Eye (tissue), 1 donor: ENCODE measurements at regions not wholly inside any gene's neighbourhood (a gene's known extent, or its start where the extent isn't known, plus 50 kb on each side); places are given as distances from the start of the nearest gene placed in this dataset.

Experiments used
- DNase-seq: peaks from one replicate; pipeline ENCODE4 v3.0.0-alpha.2; 2015

GRCh38 chr9:99555792-99556191 lies 265.9 kb upstream of the NR4A3 start:
- DNase-seq = no peak

GRCh38 chr9:99556998-99557397 lies 264.7 kb upstream of the NR4A3 start:
- DNase-seq = no peak

- no peak for DNase-seq
Measured at GRCh38 chr9:99557816-99558215, 263.9 kb upstream of the NR4A3 start.

DNA sequence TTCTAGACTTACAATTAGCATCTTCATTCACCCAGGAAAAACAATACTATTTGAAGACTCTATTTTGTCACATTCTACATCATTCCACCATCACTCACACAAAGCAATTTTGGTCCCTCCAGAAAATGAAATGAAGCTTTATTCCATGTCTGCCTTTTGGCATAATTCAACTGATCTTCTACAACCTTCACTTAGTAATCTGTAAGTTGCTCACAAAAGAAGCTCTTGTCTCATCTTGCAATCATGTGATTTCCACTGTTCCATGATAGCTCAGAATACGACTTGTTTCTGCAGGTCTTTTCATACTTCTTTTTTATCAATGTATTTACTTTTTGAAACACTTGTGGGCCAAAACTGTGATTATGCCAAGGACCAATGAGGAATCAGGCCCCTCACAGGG lies 261.9 kb upstream of the NR4A3 start:
- no peak for DNase-seq

DNA sequence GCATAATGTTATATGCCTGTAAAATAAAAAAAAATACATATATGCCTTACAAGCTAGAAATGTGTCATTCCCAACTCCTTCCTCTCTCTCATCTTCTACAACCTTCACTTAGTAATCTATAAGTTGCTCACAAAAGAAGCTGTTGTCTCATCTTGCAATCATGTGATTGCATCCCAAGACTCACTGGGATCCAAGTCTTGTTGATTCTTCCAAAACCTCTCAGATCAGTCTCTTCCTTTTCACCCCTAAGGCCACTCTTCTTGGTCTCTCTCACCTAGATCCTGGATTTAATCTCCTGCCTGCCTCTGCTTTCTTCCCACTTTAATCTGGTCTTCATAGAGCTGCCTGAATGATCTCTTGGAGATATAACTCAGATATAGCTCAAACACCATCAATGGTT lies 261.1 kb upstream of the NR4A3 start:
- DNase-seq = no peak

DNA sequence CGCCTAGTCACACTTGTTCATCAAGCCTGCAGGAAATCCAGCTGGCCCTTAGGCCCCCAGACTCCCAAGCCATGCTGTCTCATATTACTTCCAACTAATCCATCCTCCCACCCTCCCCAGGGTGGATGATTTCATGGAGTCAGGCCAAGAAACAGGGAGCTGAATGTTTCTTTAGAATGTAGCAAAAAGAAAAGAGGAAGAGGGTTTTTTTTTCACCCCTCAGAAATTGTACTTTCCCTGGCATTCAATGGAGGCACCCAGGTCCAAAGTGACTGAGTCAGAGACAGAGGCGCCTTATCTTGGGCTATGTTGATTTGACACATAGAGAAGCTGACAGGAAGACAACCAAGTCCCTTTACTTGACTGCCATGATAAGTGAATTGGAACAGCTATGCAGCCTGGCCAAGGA lies 260.2 kb upstream of the NR4A3 start:
- DNase-seq = no peak

GRCh38 chr9:99561961-99562565 lies 259.6 kb upstream of the NR4A3 start:
- no peak for DNase-seq

DNA sequence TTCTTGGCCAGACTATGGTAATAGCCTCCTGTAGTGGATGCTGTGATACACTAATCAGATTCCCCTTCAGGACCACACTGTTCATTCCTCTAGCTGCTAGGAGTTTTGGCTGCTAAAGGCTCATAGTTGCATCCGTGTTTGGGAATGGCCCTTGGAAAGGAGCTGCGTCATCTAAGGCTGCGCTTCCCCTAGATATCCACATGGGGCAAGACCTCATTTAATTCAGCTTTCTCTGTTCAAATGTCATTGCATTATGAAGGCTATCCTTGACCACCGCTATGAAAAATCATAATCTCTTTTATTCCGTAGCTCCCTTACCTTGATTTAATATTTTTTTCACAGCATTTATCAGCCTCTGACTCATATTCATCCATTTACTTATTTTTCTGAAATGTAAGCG lies 258.3 kb upstream of the NR4A3 start:
- DNase-seq = no peak

GRCh38 chr9:99565203-99565602 lies 256.5 kb upstream of the NR4A3 start:
- DNase-seq = no peak

GRCh38 chr9:99567436-99567835 lies 254.2 kb upstream of the NR4A3 start:
- DNase-seq = no peak

DNA sequence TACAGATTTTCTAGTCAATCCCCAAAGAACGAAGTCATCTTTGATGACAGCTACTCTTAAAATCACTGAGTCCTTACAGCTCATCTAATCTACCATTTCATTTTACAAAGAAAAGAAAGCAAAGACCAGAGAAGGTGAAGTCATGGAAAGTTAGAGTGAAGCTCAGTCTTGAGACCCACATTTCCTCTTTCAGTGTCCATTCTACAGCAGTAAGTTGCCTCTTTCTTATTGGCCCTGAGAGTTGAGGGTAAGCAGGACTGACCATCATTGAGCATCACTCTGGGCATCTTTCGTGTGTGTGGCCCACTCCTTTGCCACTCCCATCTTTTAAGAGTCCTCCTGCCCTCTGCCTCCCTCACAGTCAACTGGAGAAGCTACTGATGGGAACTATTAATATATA lies 251.8 kb upstream of the NR4A3 start:
- DNase-seq = no peak

- DNase-seq = no peak
Measured at GRCh38 chr9:99572567-99572966, 249.1 kb upstream of the NR4A3 start.

DNA sequence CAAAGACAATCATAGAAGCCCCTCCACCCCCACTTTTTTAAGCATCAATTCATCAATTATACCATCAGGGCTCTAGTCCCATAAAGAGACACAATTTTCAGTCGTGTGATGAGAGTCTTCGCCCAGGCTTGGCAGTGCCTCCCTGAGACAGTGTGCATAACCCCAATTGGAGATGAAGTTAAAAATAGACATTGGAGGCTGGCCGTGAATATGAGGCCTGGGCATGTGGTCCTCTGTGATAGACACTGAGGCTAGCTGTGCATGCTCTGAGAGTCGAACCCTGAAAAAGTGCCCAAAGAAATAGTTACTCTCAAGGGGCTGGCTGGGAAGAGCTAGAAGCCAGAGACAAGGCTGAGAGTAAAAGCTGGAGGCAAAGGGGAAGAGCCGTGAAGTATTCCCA lies 248.6 kb upstream of the NR4A3 start:
- DNase-seq = no peak

- DNase-seq = no peak
Measured at GRCh38 chr9:99573886-99574285, 247.8 kb upstream of the NR4A3 start.

GRCh38 chr9:99576002-99576401 lies 245.7 kb upstream of the NR4A3 start:
- DNase-seq = no peak

GRCh38 chr9:99576876-99577275 lies 244.8 kb upstream of the NR4A3 start:
- no peak for DNase-seq

- no peak for DNase-seq
Measured at GRCh38 chr9:99577351-99577750, 244.3 kb upstream of the NR4A3 start.

DNA sequence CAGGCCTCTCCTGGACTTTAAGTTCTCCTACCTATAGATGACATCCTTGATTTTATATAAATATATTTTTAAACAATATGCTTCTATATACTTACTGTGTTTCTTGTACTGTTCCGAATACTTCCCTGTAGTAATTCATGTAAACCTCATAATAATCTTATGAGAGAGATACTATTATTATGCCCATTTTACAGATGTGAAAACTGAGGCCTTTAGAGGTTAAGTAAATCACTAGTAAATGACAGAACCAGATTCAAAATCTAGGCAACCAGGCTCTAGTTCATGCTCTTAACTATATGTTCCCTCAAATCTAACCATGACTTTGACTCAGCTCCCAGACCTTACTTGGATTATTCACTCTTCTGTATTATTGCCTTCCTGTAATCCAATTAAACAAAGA lies 243.0 kb upstream of the NR4A3 start:
- DNase-seq = no peak

- no peak for DNase-seq
Measured at GRCh38 chr9:99579964-99580363, 241.7 kb upstream of the NR4A3 start.

- no peak for DNase-seq
Measured at GRCh38 chr9:99582814-99583213, 238.9 kb upstream of the NR4A3 start.

DNA sequence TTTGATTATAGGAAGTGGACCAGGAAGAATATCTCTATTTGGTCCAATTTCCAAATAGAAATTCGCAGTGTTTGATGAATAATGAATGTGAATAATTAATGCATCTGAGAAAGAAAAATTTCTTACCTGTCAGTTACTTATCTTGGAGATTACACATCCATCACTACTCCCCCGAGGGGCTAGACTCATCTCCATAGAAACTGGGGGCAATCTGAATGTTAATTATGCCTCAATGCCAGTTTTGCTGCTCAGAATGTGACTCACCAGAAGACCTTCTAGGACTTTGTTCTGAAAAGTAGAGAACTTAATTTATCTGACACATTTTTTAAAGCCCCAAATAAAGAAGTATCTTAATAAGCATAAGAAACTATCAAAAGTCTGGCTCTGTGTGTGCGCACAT lies 233.4 kb upstream of the NR4A3 start:
- no peak for DNase-seq

DNA sequence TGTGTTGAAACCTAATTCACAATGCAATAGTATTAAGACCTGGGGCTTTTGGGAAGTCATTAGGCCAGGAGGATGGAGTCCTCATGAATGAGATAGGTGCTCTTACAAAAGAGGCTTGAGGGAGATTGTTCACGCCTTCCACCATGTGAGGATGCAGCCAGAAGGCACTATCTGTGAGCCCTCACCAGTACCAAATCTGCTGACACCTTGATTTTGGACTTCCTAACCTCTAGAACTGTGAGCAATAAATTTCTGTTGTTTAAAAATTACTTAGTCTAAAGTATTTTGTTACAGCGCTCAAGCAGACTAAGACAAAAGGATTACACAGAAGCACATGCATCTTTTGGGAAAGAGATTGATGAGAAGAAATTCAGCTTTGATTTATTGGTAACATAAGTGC lies 232.9 kb upstream of the NR4A3 start:
- DNase-seq = no peak

DNA sequence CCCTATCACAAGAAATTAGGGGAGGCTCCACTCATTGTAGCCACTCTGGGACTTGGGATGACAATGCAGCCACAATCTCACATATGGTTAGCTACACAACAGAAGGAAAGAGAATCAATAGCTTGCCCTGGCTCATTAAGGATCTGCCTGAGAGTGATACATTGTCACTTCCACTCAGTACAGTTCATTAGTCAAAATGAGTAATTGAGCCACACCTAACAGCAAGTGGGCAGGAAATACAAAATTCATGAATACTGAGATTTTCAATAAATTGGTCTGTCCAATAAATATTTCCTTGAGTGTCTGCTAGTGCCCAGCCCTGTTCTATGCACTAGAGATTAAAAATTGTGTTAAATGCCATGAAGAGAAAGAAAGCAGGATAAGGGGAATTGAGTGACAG lies 231.3 kb upstream of the NR4A3 start:
- DNase-seq = no peak

- DNase-seq = no peak
Measured at GRCh38 chr9:99590840-99591239, 230.8 kb upstream of the NR4A3 start.

- DNase-seq = no peak
Measured at GRCh38 chr9:99591770-99592169, 229.9 kb upstream of the NR4A3 start.
